ENCODE measurements at regions not wholly inside any gene's neighbourhood (a gene's known extent, or its start where the extent isn't known, plus 50 kb on each side); places are given as distances from the start of the nearest gene placed in this dataset.

DNA sequence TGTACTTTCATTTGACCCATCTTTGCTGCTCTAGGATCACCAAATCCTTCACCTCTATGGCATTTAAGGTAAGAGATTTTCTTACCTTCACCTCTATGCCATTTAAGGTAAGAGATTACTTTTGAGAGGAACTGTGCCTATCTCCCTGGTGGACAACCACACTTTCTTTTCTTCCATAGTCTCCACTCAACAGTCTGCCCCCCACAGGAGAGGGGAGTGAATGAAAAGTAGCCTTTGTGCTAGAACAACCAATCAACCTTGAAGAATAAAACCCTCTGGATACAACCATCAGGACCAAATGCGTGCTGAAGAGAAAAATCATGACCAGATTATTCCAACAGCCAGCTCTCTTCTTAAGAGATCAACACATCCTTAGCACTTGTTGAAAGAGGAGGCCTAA, 258.6 kb upstream of the TMPO start:
- TF ChIP-seq POLR2A (IDR thresholded peaks at IDR 0.05) (no peak), CTCF (IDR thresholded peaks at IDR 0.05) (no peak)

Data from adrenal gland (tissue), 5 donors.